ENCODE measurements at regions not wholly inside any gene's neighbourhood (a gene's known extent, or its start where the extent isn't known, plus 50 kb on each side); places are given as distances from the start of the nearest gene placed in this dataset.

DNA sequence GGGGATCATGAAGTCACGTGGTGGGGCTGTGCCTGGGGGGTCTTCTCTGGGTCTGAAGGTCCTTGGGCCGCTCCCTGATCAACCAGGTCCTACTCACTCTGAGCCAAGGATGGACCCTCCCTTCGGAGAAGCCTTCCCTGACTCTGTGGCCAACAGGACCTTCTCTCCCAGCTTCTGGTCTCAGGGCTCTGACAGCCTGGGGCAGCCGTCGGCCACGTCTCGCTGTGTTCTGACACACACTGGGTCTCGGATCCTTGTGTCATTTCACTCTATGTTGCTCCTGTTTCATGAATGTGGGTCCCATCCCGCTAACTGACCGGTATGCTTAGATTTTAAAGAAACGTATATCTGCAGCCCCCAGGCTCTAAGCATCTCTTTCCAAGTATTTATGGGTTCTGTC, 256.1 kb downstream of the ENGASE start:
- TF ChIP-seq EZH2 (IDR thresholded peaks at IDR 0.05; ENCODE audit: borderline replicate concordance, insufficient read depth, low read length, poor library complexity, severe bottlenecking) (no peak), RAD21 (conservative IDR thresholded peaks at IDR 0.05) (no peak), POLR2AphosphoS5 (IDR thresholded peaks at IDR 0.05) (no peak), SMC3 (conservative IDR thresholded peaks at IDR 0.05; ENCODE audit: poor library complexity) (no peak), TAF1 (IDR thresholded peaks at IDR 0.05; ENCODE audit: low read depth) (no peak), EP300 (conservative IDR thresholded peaks at IDR 0.05; ENCODE audit: poor library complexity, severe bottlenecking) (no peak), MXI1 (conservative IDR thresholded peaks at IDR 0.05; ENCODE audit: poor library complexity, severe bottlenecking) (no peak)
- TF ChIP-seq, protein P1, sequence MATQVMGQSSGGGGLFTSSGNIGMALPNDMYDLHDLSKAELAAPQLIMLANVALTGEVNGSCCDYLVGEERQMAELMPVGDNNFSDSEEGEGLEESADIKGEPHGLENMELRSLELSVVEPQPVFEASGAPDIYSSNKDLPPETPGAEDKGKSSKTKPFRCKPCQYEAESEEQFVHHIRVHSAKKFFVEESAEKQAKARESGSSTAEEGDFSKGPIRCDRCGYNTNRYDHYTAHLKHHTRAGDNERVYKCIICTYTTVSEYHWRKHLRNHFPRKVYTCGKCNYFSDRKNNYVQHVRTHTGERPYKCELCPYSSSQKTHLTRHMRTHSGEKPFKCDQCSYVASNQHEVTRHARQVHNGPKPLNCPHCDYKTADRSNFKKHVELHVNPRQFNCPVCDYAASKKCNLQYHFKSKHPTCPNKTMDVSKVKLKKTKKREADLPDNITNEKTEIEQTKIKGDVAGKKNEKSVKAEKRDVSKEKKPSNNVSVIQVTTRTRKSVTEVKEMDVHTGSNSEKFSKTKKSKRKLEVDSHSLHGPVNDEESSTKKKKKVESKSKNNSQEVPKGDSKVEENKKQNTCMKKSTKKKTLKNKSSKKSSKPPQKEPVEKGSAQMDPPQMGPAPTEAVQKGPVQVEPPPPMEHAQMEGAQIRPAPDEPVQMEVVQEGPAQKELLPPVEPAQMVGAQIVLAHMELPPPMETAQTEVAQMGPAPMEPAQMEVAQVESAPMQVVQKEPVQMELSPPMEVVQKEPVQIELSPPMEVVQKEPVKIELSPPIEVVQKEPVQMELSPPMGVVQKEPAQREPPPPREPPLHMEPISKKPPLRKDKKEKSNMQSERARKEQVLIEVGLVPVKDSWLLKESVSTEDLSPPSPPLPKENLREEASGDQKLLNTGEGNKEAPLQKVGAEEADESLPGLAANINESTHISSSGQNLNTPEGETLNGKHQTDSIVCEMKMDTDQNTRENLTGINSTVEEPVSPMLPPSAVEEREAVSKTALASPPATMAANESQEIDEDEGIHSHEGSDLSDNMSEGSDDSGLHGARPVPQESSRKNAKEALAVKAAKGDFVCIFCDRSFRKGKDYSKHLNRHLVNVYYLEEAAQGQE (IDR thresholded peaks at IDR 0.05; ENCODE audit: borderline replicate concordance): no peak
- TF ChIP-seq, protein P2, sequence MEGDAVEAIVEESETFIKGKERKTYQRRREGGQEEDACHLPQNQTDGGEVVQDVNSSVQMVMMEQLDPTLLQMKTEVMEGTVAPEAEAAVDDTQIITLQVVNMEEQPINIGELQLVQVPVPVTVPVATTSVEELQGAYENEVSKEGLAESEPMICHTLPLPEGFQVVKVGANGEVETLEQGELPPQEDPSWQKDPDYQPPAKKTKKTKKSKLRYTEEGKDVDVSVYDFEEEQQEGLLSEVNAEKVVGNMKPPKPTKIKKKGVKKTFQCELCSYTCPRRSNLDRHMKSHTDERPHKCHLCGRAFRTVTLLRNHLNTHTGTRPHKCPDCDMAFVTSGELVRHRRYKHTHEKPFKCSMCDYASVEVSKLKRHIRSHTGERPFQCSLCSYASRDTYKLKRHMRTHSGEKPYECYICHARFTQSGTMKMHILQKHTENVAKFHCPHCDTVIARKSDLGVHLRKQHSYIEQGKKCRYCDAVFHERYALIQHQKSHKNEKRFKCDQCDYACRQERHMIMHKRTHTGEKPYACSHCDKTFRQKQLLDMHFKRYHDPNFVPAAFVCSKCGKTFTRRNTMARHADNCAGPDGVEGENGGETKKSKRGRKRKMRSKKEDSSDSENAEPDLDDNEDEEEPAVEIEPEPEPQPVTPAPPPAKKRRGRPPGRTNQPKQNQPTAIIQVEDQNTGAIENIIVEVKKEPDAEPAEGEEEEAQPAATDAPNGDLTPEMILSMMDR (IDR thresholded peaks at IDR 0.05; ENCODE audit: poor library complexity, severe bottlenecking): no peak
- Histone ChIP-seq H3K4me3 (ENCODE audit: low read length) (no peak overlapping the region), H3K9me3 (ENCODE audit: low read length) (no peaks in the 10 kb centered on the region), H3K9me2 (ENCODE audit: insufficient read depth, low read length) (no peaks in the 10 kb centered on the region), H3K27me3 (ENCODE audit: insufficient read depth, low read depth, low read length) (peaks cover 4% of the 10 kb centered on the region), H3K27ac (ENCODE audit: low read length) (no peak overlapping the region), H3K36me3 (ENCODE audit: insufficient read depth, low read length) (no peaks in the 10 kb centered on the region), H2AFZ (ENCODE audit: low read depth, low read length) (no peak overlapping the region), H3K79me2 (replicated peaks; ENCODE audit: insufficient read depth, low read length) (no peaks in the 10 kb centered on the region), H3F3A (ENCODE audit: insufficient read depth, low read length, poor library complexity, severe bottlenecking) (no peaks in the 10 kb centered on the region), H3K9ac (ENCODE audit: low read length) (no peak overlapping the region), H3K4me2 (ENCODE audit: low read length) (no peak overlapping the region), H4K20me1 (ENCODE audit: insufficient read depth) (no peaks in the 10 kb centered on the region)

DNA sequence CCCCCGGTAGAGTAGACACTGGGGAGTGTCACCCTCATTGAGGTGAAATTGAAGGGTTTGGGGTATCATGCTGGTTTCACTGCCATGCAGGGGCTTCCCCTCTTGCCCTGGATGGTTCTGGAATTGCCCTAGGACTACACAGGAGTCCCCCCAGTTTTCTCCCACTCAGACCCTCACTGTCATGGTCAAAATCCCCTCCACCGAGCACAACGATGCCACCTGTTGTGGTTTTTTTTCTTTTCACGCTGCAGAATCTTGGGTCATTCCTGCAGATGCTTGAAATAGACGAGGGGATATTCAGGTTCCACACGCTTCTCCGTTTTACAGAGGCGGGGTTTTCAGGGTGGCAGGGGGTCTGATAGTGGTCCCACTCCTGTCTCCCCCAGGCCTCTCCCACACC, 255.6 kb downstream of the ENGASE start:
- Histone ChIP-seq H3K4me3 (ENCODE audit: low read length) (no peak overlapping the region), H3K9me3 (ENCODE audit: low read length) (no peaks in the 10 kb centered on the region), H2AFZ (ENCODE audit: low read depth, low read length) (no peak overlapping the region), H4K20me1 (ENCODE audit: insufficient read depth) (no peaks in the 10 kb centered on the region), H3F3A (ENCODE audit: insufficient read depth, low read length, poor library complexity, severe bottlenecking) (no peaks in the 10 kb centered on the region), H3K79me2 (replicated peaks; ENCODE audit: insufficient read depth, low read length) (no peaks in the 10 kb centered on the region), H3K36me3 (ENCODE audit: insufficient read depth, low read length) (no peaks in the 10 kb centered on the region), H3K9me2 (ENCODE audit: insufficient read depth, low read length) (no peaks in the 10 kb centered on the region), H3K27me3 (ENCODE audit: insufficient read depth, low read depth, low read length) (peaks cover 8% of the 10 kb centered on the region), H3K27ac (ENCODE audit: low read length) (no peak overlapping the region), H3K9ac (ENCODE audit: low read length) (no peak overlapping the region), H3K4me2 (ENCODE audit: low read length) (no peak overlapping the region)
- TF ChIP-seq EZH2 (IDR thresholded peaks at IDR 0.05; ENCODE audit: borderline replicate concordance, insufficient read depth, low read length, poor library complexity, severe bottlenecking): no peak
- TF ChIP-seq RAD21 (conservative IDR thresholded peaks at IDR 0.05): no peak
- TF ChIP-seq, protein P1 (IDR thresholded peaks at IDR 0.05; ENCODE audit: borderline replicate concordance): no peak
- no peak for TF ChIP-seq MXI1 (conservative IDR thresholded peaks at IDR 0.05; ENCODE audit: poor library complexity, severe bottlenecking)
- no peak for TF ChIP-seq EP300 (conservative IDR thresholded peaks at IDR 0.05; ENCODE audit: poor library complexity, severe bottlenecking)
- no peak for TF ChIP-seq TAF1 (IDR thresholded peaks at IDR 0.05; ENCODE audit: low read depth)
- TF ChIP-seq POLR2AphosphoS5 (IDR thresholded peaks at IDR 0.05): no peak
- TF ChIP-seq, protein P2 (IDR thresholded peaks at IDR 0.05; ENCODE audit: poor library complexity, severe bottlenecking): no peak
- TF ChIP-seq SMC3 (conservative IDR thresholded peaks at IDR 0.05; ENCODE audit: poor library complexity): no peak

Data from neural cell (in vitro differentiated cells).